ENCODE measurements at regions not wholly inside any gene's neighbourhood (a gene's known extent, or its start where the extent isn't known, plus 50 kb on each side); places are given as distances from the start of the nearest gene placed in this dataset.

- TF ChIP-seq EZH2 (IDR thresholded peaks at IDR 0.05; ENCODE audit: insufficient read depth, poor library complexity, severe bottlenecking) = no peak
- no peak for TF ChIP-seq EZH2phosphoT487 (IDR thresholded peaks at IDR 0.05; ENCODE audit: insufficient read depth, low read depth)
These were observed 435.9 kb upstream of the AUTS2 start for GRCh38 chr7:69162326-69162725.

Measured in GM23248 (cell line).